AG09319 (cell line): ENCODE measurements at regions not wholly inside any gene's neighbourhood (a gene's known extent, or its start where the extent isn't known, plus 50 kb on each side); places are given as distances from the start of the nearest gene placed in this dataset.

ENCODE experiments used
- DNase-seq: peaks from one replicate; pipeline ENCODE4 v3.0.0-alpha.2; 2010; ENCODE audit warnings: low read depth; ENCODE audit errors: extremely low read depth
- TF ChIP-seq, protein P1 (sequence below): IDR thresholded peaks from 2 replicates; pipeline ENCODE4 v1.5.1; 2011; ENCODE audit warnings: low read depth, mild to moderate bottlenecking, inconsistent platforms, low read length, moderate library complexity

DNA sequence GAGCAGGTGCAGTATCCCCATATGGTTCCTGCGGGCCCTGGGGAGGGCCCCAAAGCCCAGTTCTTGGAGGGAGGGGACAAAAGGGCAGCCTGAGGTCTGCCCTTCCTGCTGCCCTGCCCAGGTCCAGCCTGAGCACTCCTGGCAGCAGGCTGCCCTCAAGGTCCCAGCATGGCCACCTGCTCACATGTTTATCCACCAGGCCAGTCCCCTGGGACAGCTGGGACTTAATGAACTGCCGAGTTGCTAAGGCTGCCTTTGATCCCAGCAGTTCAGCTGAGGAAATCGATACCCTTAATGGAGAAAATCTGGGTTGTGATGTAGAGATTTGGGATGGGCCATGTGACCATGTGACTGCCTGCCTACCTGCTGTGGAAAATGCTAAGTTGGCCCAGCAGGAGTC is 146.2 kb downstream of the TRIM29 start:
- DNase-seq, result no peak
- TF ChIP-seq, protein P1, sequence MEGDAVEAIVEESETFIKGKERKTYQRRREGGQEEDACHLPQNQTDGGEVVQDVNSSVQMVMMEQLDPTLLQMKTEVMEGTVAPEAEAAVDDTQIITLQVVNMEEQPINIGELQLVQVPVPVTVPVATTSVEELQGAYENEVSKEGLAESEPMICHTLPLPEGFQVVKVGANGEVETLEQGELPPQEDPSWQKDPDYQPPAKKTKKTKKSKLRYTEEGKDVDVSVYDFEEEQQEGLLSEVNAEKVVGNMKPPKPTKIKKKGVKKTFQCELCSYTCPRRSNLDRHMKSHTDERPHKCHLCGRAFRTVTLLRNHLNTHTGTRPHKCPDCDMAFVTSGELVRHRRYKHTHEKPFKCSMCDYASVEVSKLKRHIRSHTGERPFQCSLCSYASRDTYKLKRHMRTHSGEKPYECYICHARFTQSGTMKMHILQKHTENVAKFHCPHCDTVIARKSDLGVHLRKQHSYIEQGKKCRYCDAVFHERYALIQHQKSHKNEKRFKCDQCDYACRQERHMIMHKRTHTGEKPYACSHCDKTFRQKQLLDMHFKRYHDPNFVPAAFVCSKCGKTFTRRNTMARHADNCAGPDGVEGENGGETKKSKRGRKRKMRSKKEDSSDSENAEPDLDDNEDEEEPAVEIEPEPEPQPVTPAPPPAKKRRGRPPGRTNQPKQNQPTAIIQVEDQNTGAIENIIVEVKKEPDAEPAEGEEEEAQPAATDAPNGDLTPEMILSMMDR, result no peak

DNA sequence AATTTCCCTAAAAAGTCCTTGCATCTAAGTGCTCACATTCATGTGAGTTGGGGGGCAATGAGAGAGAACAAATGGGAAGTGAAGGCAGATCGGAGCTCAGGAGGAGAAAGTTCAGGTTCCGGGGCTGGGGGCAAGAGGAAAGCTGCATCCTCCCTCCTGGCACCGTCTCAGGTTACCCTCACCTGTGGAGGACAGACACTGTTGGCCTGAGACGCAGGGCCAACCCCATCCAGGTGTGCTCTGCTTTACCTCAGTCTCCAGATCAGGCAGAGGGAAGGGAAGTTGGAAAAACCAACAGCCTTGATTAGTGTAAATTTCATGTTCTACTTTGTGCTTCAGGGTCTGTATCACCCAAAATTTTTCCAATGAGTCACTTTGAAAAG is 146.9 kb downstream of the TRIM29 start:
- TF ChIP-seq, protein P1, result no peak
- no peak for DNase-seq

DNA sequence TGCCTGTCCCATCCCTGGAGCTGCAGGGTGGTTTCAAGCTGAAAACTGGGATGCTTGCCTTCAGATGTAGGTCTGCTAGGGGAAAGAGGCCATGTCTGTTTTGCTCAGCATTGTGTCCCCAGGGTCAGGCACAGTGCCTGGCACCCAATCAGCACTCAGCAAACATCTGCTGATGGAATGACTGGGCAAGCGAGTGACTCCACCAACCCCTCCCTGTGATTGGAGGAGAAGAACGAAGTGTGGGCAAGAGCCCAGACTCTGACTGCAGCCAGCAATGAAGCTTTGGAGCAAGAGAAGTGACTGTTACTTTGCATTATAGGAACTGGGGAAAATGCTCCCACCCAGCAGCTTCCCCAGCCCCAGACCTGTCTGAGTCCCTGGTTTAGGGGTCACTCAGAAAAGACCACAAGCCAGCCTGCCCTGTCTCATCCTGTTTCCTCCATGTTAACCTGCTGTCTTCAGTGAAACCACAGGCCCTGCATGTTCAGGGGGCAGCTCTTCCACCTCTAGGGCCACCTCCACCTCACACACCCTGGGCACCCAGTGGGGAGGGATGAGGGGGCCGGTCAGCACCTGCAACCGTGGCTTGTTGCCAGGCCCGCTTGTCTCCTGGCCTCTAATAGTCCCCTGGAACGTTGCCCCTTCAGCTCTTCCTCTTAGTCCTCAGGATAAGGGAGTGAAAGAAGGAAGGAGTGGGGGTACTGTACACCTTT is 147.4 kb downstream of the TRIM29 start:
- TF ChIP-seq, protein P1, result no peak
- no peak for DNase-seq

DNA sequence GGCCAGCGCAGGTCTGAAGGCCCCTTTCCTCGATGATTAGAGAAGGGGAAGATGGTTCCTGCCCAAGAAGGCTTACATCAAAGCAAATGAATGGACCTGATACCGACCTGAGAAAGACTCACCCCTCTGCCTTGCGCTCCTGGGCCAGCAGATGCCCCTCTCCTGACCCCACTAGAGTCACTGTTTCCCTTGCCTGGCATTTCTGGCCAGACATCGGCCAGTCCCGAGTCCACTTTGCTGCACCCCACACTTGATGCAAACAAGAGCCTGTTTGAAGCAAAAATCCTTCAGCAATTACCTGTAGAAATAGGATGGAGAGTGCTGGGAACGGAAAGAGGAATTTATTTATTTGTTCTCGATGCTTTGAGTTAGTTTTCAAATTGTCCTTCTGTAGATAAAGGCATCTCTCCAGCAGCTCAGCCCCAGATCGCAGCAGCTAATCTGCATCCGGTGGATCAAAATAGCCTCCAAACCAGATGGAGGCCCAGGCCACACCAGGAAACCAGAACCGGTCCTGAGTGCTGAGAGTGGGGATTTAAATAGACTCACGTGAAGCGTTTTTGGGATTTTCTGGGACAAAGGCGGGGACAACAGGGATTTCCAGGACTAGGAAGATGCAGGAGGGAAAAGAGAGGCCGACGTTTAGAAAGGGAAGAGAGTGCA is 148.6 kb downstream of the TRIM29 start:
- TF ChIP-seq, protein P1, result no peak
- no peak for DNase-seq

DNA sequence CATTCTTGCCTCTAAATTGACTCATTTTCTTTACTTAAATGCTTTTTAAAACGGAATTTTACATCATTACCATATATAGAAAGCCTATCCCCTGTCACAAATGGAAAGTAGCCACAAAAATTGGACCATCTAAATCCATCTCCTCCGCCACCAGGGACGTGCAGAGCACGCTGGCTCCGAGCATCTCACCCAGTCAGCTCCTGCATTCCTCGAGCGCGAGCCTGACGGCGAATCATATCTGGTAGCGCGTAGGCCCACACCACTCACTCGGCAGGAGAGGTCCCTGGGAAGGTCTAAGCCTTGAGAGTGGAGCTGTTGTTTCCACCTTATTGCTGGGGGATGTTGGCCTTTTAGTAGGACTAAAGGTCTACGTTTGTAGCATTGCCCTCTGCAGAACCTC is 152.4 kb downstream of the TRIM29 start:
- TF ChIP-seq, protein P1, result no peak
- DNase-seq, result no peak

DNA sequence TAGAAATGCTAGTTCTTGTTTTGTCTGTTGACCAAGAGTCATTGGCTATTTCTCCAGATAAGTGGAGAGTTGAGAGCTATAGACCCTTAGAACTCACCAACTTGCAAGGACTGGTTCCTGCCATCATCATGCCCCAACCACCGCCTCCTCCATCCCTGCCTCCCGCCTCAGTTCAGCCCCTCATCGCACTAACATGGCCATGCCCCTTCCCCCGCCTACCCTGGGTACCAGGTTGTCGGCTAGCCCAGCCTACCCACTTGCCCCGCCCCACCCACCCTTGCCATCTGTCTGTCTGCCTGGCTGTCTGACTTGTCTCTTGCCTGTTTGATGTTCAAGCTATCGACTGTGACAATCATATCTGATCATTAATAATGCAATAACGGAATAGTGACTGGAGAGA is 154.1 kb downstream of the TRIM29 start:
- TF ChIP-seq, protein P1, result no peak
- DNase-seq, result no peak

DNA sequence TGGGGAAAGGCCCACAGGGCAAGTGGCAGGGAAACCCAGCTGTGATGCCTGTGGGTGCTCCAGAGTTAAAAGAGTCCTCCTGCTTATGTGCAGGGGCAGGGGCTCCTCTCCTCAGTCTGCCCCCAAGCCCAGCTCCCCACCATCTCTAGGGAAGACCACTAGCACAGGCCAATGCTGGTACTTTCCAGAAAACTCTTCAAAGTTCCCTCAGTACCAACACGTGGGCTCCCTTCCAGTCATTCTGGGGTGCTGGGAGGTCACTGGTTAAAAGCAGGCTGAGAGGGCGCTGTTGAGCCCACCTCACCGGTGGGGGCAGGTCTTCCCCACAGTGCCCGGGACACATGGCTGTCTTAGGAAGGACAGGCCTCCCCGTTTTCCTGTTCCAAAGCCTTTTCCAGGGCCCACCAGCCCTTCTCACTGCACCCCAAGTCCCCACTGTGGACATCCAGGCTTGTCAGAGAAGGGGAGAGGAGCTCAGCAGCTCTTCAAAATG is 154.6 kb downstream of the TRIM29 start:
- TF ChIP-seq, protein P1, result no peak
- no peak for DNase-seq
